GM23338 (cell line): ENCODE measurements at regions not wholly inside any gene's neighbourhood (a gene's known extent, or its start where the extent isn't known, plus 50 kb on each side); places are given as distances from the start of the nearest gene placed in this dataset.

Experiments used
- ATAC-seq: fragments of 200-7000 bp; cut with Tn5 transposase; 3 replicates; pipeline ENCODE4 v1.9.1; 2020
- DNase-seq: peaks from one replicate; pipeline ENCODE4 v3.0.0-alpha.2; 2015; ENCODE audit warnings: low spot score
- H2AFZ ChIP-seq: fragments of 200-600 bp; sonication (generic); 2 replicates; pipeline ENCODE4 v1.8.0; 2016; ENCODE audit warnings: antibody characterized with exemption, mild to moderate bottlenecking, moderate library complexity
- H3F3A ChIP-seq: fragments of 200-600 bp; sonication (generic); replicated peaks from 2 replicates; pipeline ENCODE4 v1.8.0; 2017; ENCODE audit warnings: antibody characterized with exemption, mixed run types, low read depth
- H3K27ac ChIP-seq: fragments of 200-600 bp; sonication (generic); 2 replicates; pipeline ENCODE4 v1.6.1; 2016; ENCODE audit warnings: low read depth
- H3K27me3 ChIP-seq: fragments of 200-600 bp; sonication (generic); 2 replicates; pipeline ENCODE4 v1.8.0; 2016; ENCODE audit warnings: mild to moderate bottlenecking, mixed run types, moderate library complexity; ENCODE audit not compliant: insufficient read depth
- H3K36me3 ChIP-seq: fragments of 200-600 bp; sonication (generic); 2 replicates; pipeline ENCODE4 v1.8.0; 2016; ENCODE audit warnings: mild to moderate bottlenecking; ENCODE audit not compliant: insufficient read depth
- H3K4me1 ChIP-seq: fragments of 200-600 bp; sonication (generic); 2 replicates; pipeline ENCODE4 v1.8.0; 2016; ENCODE audit warnings: mild to moderate bottlenecking, moderate library complexity; ENCODE audit not compliant: insufficient read depth
- H3K4me2 ChIP-seq: fragments of 200-600 bp; sonication (generic); 2 replicates; pipeline ENCODE4 v1.7.1; 2017; ENCODE audit warnings: mixed run types
- H3K4me3 ChIP-seq: fragments of 200-600 bp; sonication (generic); 2 replicates; pipeline ENCODE4 v1.6.1; 2016; ENCODE audit warnings: mixed run types
- H3K79me2 ChIP-seq: fragments of 200-600 bp; sonication (generic); replicated peaks from 2 replicates; pipeline ENCODE4 v1.8.0; 2017; ENCODE audit warnings: mild to moderate bottlenecking; ENCODE audit not compliant: insufficient read depth
- H3K9me2 ChIP-seq: fragments of 200-600 bp; sonication (generic); 2 replicates; pipeline ENCODE4 v1.8.0; 2017; ENCODE audit not compliant: insufficient read depth
- H4K20me1 ChIP-seq: fragments of 200-600 bp; sonication (generic); replicated peaks from 2 replicates; pipeline ENCODE4 v1.8.0; 2017; ENCODE audit warnings: mild to moderate bottlenecking; ENCODE audit not compliant: insufficient read depth
- H3K27ac Mint-ChIP-seq: 2 replicates; pipeline ENCODE4 v1.8.0; 2020; ENCODE audit warnings: inconsistent platforms, mild to moderate bottlenecking, moderate library complexity, mixed read lengths
- H3K27me3 Mint-ChIP-seq: 3 replicates; pipeline ENCODE4 v1.8.0; 2022; ENCODE audit warnings: low read depth, mild to moderate bottlenecking, moderate library complexity, mixed read lengths, inconsistent platforms; ENCODE audit not compliant: insufficient read depth, poor library complexity
- H3K36me3 Mint-ChIP-seq: 3 replicates; pipeline ENCODE4 v1.8.0; 2021; ENCODE audit warnings: low read depth, mild to moderate bottlenecking, inconsistent platforms, moderate library complexity, mixed read lengths
- H3K4me1 Mint-ChIP-seq: 3 replicates; pipeline ENCODE4 v1.8.0; 2020; ENCODE audit warnings: mild to moderate bottlenecking, inconsistent platforms, mixed read lengths
- H3K4me3 Mint-ChIP-seq: 3 replicates; pipeline ENCODE4 v1.8.0; 2021; ENCODE audit warnings: moderate library complexity, mild to moderate bottlenecking, inconsistent platforms, mixed read lengths
- H3K9me3 Mint-ChIP-seq: 3 replicates; pipeline ENCODE4 v1.8.0; 2020; ENCODE audit warnings: moderate library complexity, mild to moderate bottlenecking, inconsistent platforms, mixed read lengths
- CREB1 ChIP-seq: fragments of 250-450 bp; sonication (Bioruptor Pico); IDR thresholded peaks from 2 replicates; pipeline ENCODE4 v1.5.0; 2020; ENCODE audit warnings: low read depth, mild to moderate bottlenecking, moderate library complexity
- EZH2 ChIP-seq: fragments of 200-600 bp; sonication (generic); IDR thresholded peaks from one replicate; pipeline ENCODE4 v1.8.0; 2017; ENCODE audit warnings: antibody characterized with exemption, mild to moderate bottlenecking, low read depth; ENCODE audit not compliant: unreplicated experiment
- JUNB ChIP-seq: IDR thresholded peaks from one replicate; pipeline ENCODE4 v1.6.1; 2016; ENCODE audit warnings: antibody characterized with exemption; ENCODE audit not compliant: unreplicated experiment
- NANOG ChIP-seq: IDR thresholded peaks from 2 replicates; pipeline ENCODE4 v1.6.1; 2016; ENCODE audit warnings: antibody characterized with exemption, borderline replicate concordance
- REST ChIP-seq: IDR thresholded peaks from one replicate; pipeline ENCODE4 v1.6.1; 2018; ENCODE audit warnings: antibody characterized with exemption; ENCODE audit not compliant: unreplicated experiment
- STAT1 ChIP-seq: IDR thresholded peaks from one replicate; pipeline ENCODE4 v1.6.1; 2016; ENCODE audit warnings: antibody characterized with exemption; ENCODE audit not compliant: unreplicated experiment
- ZNF331 ChIP-seq: fragments of 250-450 bp; sonication (Bioruptor Pico); IDR thresholded peaks from 2 replicates; pipeline ENCODE4 v1.5.0; 2020; ENCODE audit warnings: low read depth, mild to moderate bottlenecking, moderate library complexity
- TF ChIP-seq, protein P1 (sequence below): fragments of 250-450 bp; sonication (Bioruptor Pico); IDR thresholded peaks from 2 replicates; pipeline ENCODE4 v1.5.0; 2020; ENCODE audit warnings: mild to moderate bottlenecking, moderate library complexity
- TF ChIP-seq, protein P2 (sequence below): IDR thresholded peaks from 2 replicates; pipeline ENCODE4 v1.6.1; 2016; ENCODE audit warnings: antibody characterized with exemption
- TF ChIP-seq, protein P3 (sequence below), 2 experiments: fragments of 200-600 bp in 1 of 2; sonication (generic) in 1 of 2; conservative IDR thresholded peaks; 2 replicates each; pipeline versions ENCODE4 v1.5.1 to v1.6.1; 2016 to 2017; ENCODE audit warnings: antibody characterized with exemption in 2 of 2, low read depth in 2 of 2, mild to moderate bottlenecking in 2 of 2, moderate library complexity in 1 of 2

DNA sequence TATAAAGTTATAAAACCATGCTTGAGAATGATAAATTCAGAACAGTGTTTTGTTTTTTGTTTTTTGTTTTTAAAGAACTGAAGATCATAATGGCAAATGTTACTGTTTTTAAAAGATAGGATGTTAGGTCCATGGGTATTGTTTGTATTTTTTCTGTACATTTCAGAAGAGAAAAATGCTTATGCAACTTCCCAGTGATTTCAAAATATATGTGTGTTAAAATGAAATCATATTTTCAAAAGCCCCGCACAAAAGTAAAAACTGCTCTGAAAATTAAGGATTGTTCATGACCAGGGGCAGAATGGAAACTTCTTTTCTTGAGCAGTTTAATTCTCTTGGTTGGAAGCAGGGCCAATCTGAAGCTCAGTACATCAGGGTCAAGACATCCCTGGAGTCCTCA is 109.2 kb upstream of the SIRPG start (continued):
- TF ChIP-seq, protein P1, sequence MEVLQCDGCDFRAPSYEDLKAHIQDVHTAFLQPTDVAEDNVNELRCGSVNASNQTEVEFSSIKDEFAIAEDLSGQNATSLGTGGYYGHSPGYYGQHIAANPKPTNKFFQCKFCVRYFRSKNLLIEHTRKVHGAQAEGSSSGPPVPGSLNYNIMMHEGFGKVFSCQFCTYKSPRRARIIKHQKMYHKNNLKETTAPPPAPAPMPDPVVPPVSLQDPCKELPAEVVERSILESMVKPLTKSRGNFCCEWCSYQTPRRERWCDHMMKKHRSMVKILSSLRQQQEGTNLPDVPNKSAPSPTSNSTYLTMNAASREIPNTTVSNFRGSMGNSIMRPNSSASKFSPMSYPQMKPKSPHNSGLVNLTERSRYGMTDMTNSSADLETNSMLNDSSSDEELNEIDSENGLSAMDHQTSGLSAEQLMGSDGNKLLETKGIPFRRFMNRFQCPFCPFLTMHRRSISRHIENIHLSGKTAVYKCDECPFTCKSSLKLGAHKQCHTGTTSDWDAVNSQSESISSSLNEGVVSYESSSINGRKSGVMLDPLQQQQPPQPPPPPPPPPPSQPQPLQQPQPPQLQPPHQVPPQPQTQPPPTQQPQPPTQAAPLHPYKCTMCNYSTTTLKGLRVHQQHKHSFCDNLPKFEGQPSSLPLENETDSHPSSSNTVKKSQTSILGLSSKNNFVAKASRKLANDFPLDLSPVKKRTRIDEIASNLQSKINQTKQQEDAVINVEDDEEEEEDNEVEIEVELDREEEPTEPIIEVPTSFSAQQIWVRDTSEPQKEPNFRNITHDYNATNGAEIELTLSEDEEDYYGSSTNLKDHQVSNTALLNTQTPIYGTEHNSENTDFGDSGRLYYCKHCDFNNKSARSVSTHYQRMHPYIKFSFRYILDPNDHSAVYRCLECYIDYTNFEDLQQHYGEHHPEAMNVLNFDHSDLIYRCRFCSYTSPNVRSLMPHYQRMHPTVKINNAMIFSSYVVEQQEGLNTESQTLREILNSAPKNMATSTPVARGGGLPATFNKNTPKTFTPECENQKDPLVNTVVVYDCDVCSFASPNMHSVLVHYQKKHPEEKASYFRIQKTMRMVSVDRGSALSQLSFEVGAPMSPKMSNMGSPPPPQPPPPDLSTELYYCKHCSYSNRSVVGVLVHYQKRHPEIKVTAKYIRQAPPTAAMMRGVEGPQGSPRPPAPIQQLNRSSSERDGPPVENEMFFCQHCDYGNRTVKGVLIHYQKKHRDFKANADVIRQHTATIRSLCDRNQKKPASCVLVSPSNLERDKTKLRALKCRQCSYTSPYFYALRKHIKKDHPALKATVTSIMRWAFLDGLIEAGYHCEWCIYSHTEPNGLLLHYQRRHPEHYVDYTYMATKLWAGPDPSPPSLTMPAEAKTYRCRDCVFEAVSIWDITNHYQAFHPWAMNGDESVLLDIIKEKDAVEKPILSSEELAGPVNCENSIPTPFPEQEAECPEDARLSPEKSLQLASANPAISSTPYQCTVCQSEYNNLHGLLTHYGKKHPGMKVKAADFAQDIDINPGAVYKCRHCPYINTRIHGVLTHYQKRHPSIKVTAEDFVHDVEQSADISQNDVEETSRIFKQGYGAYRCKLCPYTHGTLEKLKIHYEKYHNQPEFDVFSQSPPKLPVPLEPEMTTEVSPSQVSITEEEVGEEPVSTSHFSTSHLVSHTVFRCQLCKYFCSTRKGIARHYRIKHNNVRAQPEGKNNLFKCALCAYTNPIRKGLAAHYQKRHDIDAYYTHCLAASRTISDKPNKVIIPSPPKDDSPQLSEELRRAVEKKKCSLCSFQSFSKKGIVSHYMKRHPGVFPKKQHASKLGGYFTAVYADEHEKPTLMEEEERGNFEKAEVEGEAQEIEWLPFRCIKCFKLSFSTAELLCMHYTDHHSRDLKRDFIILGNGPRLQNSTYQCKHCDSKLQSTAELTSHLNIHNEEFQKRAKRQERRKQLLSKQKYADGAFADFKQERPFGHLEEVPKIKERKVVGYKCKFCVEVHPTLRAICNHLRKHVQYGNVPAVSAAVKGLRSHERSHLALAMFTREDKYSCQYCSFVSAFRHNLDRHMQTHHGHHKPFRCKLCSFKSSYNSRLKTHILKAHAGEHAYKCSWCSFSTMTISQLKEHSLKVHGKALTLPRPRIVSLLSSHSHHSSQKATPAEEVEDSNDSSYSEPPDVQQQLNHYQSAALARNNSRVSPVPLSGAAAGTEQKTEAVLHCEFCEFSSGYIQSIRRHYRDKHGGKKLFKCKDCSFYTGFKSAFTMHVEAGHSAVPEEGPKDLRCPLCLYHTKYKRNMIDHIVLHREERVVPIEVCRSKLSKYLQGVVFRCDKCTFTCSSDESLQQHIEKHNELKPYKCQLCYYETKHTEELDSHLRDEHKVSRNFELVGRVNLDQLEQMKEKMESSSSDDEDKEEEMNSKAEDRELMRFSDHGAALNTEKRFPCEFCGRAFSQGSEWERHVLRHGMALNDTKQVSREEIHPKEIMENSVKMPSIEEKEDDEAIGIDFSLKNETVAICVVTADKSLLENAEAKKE (CRISPR knock-in tag): no peak
- TF ChIP-seq ZNF331 (no peak), JUNB (no peak)
- TF ChIP-seq, protein P2, sequence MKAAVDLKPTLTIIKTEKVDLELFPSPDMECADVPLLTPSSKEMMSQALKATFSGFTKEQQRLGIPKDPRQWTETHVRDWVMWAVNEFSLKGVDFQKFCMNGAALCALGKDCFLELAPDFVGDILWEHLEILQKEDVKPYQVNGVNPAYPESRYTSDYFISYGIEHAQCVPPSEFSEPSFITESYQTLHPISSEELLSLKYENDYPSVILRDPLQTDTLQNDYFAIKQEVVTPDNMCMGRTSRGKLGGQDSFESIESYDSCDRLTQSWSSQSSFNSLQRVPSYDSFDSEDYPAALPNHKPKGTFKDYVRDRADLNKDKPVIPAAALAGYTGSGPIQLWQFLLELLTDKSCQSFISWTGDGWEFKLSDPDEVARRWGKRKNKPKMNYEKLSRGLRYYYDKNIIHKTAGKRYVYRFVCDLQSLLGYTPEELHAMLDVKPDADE: no peak

GRCh38 chr20:1764136-1765033 is 106.8 kb upstream of the SIRPG start:
- Histone ChIP-seq H3K4me3 (no peak overlapping the region), H4K20me1 (no peaks in the 10 kb centered on the region), H3K4me2 (no peak overlapping the region), H3K27ac (no peak overlapping the region), H3K79me2 (no peaks in the 10 kb centered on the region), H3K27me3 (peaks cover 5% of the 10 kb centered on the region; the same call in 1 of the 2 replicates), H3K9me2 (no peaks in the 10 kb centered on the region), H3F3A (no peaks in the 10 kb centered on the region), H2AFZ (no peak overlapping the region), H3K36me3 (no peaks in the 10 kb centered on the region), H3K4me1 (no peaks in the 10 kb centered on the region)
- peaks cover 4% of the 10 kb centered on the region for H3K27me3 Mint-ChIP-seq
- TF ChIP-seq NANOG (no peak), STAT1 (no peak), ZNF331 (no peak), REST (no peak), CREB1 (no peak), EZH2 (no peak)
- TF ChIP-seq, protein P3, sequence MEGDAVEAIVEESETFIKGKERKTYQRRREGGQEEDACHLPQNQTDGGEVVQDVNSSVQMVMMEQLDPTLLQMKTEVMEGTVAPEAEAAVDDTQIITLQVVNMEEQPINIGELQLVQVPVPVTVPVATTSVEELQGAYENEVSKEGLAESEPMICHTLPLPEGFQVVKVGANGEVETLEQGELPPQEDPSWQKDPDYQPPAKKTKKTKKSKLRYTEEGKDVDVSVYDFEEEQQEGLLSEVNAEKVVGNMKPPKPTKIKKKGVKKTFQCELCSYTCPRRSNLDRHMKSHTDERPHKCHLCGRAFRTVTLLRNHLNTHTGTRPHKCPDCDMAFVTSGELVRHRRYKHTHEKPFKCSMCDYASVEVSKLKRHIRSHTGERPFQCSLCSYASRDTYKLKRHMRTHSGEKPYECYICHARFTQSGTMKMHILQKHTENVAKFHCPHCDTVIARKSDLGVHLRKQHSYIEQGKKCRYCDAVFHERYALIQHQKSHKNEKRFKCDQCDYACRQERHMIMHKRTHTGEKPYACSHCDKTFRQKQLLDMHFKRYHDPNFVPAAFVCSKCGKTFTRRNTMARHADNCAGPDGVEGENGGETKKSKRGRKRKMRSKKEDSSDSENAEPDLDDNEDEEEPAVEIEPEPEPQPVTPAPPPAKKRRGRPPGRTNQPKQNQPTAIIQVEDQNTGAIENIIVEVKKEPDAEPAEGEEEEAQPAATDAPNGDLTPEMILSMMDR (conservative IDR thresholded peaks at IDR 0.05; ENCODE audit: low read depth in 2 of 2): peak; percentile 81 to 89
- TF ChIP-seq, protein P2: no peak
- no peaks in the 10 kb centered on the region for H3K36me3 Mint-ChIP-seq
- ATAC-seq (peak; percentile 99), DNase-seq (peak; percentile 89)
- H3K27ac Mint-ChIP-seq: no peak overlapping the region
- H3K4me1 Mint-ChIP-seq: no peaks in the 10 kb centered on the region
- H3K4me3 Mint-ChIP-seq: no peak overlapping the region
- no peaks in the 10 kb centered on the region for H3K9me3 Mint-ChIP-seq
